SU-DHL-6 (cell line): ENCODE measurements at regions not wholly inside any gene's neighbourhood (a gene's known extent, or its start where the extent isn't known, plus 50 kb on each side); places are given as distances from the start of the nearest gene placed in this dataset.

Experiments
- H2AFZ ChIP-seq: fragments of 200-600 bp; sonication (generic); 2 replicates; pipeline ENCODE4 v1.6.1; 2014; ENCODE audit warnings: low read depth, mild to moderate bottlenecking, moderate library complexity, mixed read lengths, antibody characterized with exemption, low read length; ENCODE audit not compliant: severe bottlenecking
- H3F3A ChIP-seq: fragments of 200-600 bp; shearing (Covaris generic); 2 replicates; pipeline ENCODE4 v1.6.0; 2016; ENCODE audit warnings: antibody characterized with exemption, mild to moderate bottlenecking; ENCODE audit not compliant: insufficient read depth
- H3K27ac ChIP-seq: fragments of 200-600 bp; sonication (generic); 2 replicates; pipeline ENCODE4 v1.5.1; 2016; ENCODE audit warnings: low read depth, mild to moderate bottlenecking, low read length, moderate library complexity, mixed read lengths
- H3K27me3 ChIP-seq: fragments of 200-600 bp; sonication (generic), shearing (Covaris generic); 2 replicates; pipeline ENCODE4 v1.6.0; 2014; ENCODE audit warnings: mild to moderate bottlenecking, low read length
- H3K36me3 ChIP-seq: fragments of 200-600 bp; sonication (generic); 2 replicates; pipeline ENCODE4 v1.6.1; 2014; ENCODE audit warnings: mild to moderate bottlenecking, low read length, mixed read lengths
- H3K4me2 ChIP-seq: fragments of 300-600, 200-600 bp; shearing (Covaris generic), sonication (generic); 2 replicates; pipeline ENCODE4 v1.6.0; 2014; ENCODE audit warnings: low read length, low read depth, mild to moderate bottlenecking; ENCODE audit not compliant: poor library complexity, severe bottlenecking
- H3K4me3 ChIP-seq: fragments of 200-600 bp; sonication (generic); 2 replicates; pipeline ENCODE4 v1.5.1; 2014; ENCODE audit warnings: antibody characterized with exemption, low read length, mild to moderate bottlenecking, mixed read lengths; ENCODE audit not compliant: insufficient read depth, poor library complexity, severe bottlenecking
- H3K79me2 ChIP-seq: fragments of 200-600 bp; sonication (generic); 2 replicates; pipeline ENCODE4 v1.6.1; 2014; ENCODE audit warnings: mild to moderate bottlenecking, low read length, moderate library complexity; ENCODE audit not compliant: insufficient read depth
- H3K9ac ChIP-seq: fragments of 200-600 bp; sonication (generic); 2 replicates; pipeline ENCODE4 v1.7.0; 2014; ENCODE audit warnings: mild to moderate bottlenecking, low read length
- H3K9me2 ChIP-seq: fragments of 200-600 bp; sonication (generic); replicated peaks from 2 replicates; pipeline ENCODE4 v1.6.1; 2014; ENCODE audit warnings: low read length; ENCODE audit not compliant: insufficient read depth
- H3K9me3 ChIP-seq: fragments of 200-600 bp; sonication (generic); 2 replicates; pipeline ENCODE4 v1.6.1; 2014; ENCODE audit warnings: low read length, mixed read lengths; ENCODE audit not compliant: insufficient read depth
- H4K20me1 ChIP-seq: fragments of 200-600 bp; sonication (generic); 2 replicates; pipeline ENCODE4 v1.6.1; 2014; ENCODE audit warnings: low read depth, mild to moderate bottlenecking, antibody characterized with exemption, low read length, moderate library complexity, mixed read lengths
- EZH2phosphoT487 ChIP-seq: fragments of 200-600 bp; sonication (generic), shearing (Covaris generic); conservative IDR thresholded peaks from 2 replicates; pipeline ENCODE4 v1.6.1; 2018; ENCODE audit warnings: mild to moderate bottlenecking, antibody characterized with exemption, low read length, moderate library complexity, mixed read lengths
- TF ChIP-seq, protein P1 (sequence below): fragments of 200-600 bp; sonication (generic); IDR thresholded peaks from one replicate; pipeline ENCODE4 v1.5.1; 2017; ENCODE audit warnings: antibody characterized with exemption, mild to moderate bottlenecking, low read length, moderate library complexity; ENCODE audit not compliant: insufficient read depth, poor library complexity, severe bottlenecking

DNA sequence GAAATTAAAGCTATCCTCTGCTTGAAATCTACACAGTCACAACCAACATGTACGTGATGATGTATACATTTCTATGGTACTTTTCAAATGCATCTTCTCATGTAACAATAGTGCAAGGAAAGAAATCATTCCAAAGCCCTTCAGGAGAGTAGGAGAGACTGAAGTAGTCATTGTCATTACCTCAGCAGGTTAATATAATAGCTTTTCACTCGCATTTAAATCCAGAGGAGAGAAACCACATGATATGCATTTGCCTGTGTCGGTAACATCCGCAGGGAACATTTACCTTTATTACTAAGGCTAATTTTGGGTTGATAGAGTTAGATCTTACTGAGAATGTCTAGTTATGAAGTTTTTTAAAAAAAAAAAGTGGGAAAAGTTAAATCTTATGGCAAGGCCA lies 186.6 kb upstream of the DTNBP1 start:
- TF ChIP-seq, protein P1, sequence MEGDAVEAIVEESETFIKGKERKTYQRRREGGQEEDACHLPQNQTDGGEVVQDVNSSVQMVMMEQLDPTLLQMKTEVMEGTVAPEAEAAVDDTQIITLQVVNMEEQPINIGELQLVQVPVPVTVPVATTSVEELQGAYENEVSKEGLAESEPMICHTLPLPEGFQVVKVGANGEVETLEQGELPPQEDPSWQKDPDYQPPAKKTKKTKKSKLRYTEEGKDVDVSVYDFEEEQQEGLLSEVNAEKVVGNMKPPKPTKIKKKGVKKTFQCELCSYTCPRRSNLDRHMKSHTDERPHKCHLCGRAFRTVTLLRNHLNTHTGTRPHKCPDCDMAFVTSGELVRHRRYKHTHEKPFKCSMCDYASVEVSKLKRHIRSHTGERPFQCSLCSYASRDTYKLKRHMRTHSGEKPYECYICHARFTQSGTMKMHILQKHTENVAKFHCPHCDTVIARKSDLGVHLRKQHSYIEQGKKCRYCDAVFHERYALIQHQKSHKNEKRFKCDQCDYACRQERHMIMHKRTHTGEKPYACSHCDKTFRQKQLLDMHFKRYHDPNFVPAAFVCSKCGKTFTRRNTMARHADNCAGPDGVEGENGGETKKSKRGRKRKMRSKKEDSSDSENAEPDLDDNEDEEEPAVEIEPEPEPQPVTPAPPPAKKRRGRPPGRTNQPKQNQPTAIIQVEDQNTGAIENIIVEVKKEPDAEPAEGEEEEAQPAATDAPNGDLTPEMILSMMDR = no peak
- TF ChIP-seq EZH2phosphoT487 = no peak
- Histone ChIP-seq H3K27me3 (peaks cover 3% of the 10 kb centered on the region; the same call in 1 of the 2 replicates), H3K36me3 (no peaks in the 10 kb centered on the region), H4K20me1 (no peaks in the 10 kb centered on the region), H3K9ac (no peak overlapping the region), H3K79me2 (no peaks in the 10 kb centered on the region), H3K9me2 (no peaks in the 10 kb centered on the region), H3K9me3 (no peaks in the 10 kb centered on the region), H3K27ac (no peak overlapping the region), H3K4me2 (no peak overlapping the region), H3F3A (no peaks in the 10 kb centered on the region), H3K4me3 (no peak overlapping the region), H2AFZ (no peak overlapping the region)

- Histone ChIP-seq H3K9me3 (no peaks in the 10 kb centered on the region), H3K27ac (no peak overlapping the region), H4K20me1 (no peaks in the 10 kb centered on the region), H3F3A (no peaks in the 10 kb centered on the region), H2AFZ (no peak overlapping the region), H3K4me2 (no peak overlapping the region), H3K36me3 (no peaks in the 10 kb centered on the region), H3K9ac (no peak overlapping the region), H3K79me2 (no peaks in the 10 kb centered on the region), H3K27me3 (peaks cover 3% of the 10 kb centered on the region; the same call in 1 of the 2 replicates), H3K9me2 (no peaks in the 10 kb centered on the region), H3K4me3 (no peak overlapping the region)
- TF ChIP-seq EZH2phosphoT487 = no peak
- TF ChIP-seq, protein P1 = no peak
Measured at GRCh38 chr6:15845492-15845891, 182.7 kb upstream of the DTNBP1 start.

GRCh38 chr6:15843764-15844163 lies 180.9 kb upstream of the DTNBP1 start:
- no peak overlapping the region for H3K9ac ChIP-seq
- no peak overlapping the region for H3K27ac ChIP-seq
- no peak for TF ChIP-seq EZH2phosphoT487
- TF ChIP-seq, protein P1 = no peak
- H3K27me3 ChIP-seq = peaks cover 3% of the 10 kb centered on the region; the same call in 1 of the 2 replicates
- no peaks in the 10 kb centered on the region for H3K9me3 ChIP-seq
- H3F3A ChIP-seq = no peaks in the 10 kb centered on the region
- no peaks in the 10 kb centered on the region for H3K36me3 ChIP-seq
- H3K4me2 ChIP-seq = no peak overlapping the region
- no peaks in the 10 kb centered on the region for H4K20me1 ChIP-seq
- H3K79me2 ChIP-seq = no peaks in the 10 kb centered on the region
- no peak overlapping the region for H2AFZ ChIP-seq
- no peak overlapping the region for H3K4me3 ChIP-seq
- H3K9me2 ChIP-seq = no peaks in the 10 kb centered on the region
